ENCODE measurements at regions not wholly inside any gene's neighbourhood (a gene's known extent, or its start where the extent isn't known, plus 50 kb on each side); places are given as distances from the start of the nearest gene placed in this dataset.

DNA sequence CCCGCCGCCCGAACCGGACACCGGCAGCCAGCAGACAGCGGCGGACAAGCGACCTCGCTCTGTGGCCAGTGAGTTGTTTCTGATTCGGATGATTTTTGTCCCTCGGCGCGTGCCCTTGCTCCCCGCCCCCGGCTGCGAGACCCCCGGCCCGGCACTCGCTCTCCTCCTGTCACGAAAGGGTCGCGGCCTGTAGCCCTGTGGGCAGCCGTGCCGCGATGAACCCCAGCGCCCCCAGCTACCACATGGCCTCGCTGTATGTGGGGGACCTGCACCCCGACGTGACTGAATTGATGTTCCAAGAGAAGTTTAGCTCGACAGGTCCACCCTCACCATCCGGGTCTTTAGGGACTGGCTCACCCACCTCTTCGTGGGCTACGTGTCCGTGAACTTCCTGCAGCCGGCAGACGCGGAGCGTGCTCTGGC, 1257.5 kb upstream of the ACVR2A start:
- TF ChIP-seq CTCF (IDR thresholded peaks at IDR 0.05) = no peak
- no peak for ATAC-seq (ENCODE audit: poor library complexity)
- H3K27ac Mint-ChIP-seq = no peak overlapping the region
- peak in 1 of 14 experiments; percentile 12 for DNase-seq
- H3K27me3 Mint-ChIP-seq = no peaks in the 10 kb centered on the region
- ChIA-PET POLR2A (no interaction called here), CTCF (no interaction called here)
- H3K9me3 Mint-ChIP-seq = no peaks in the 10 kb centered on the region
- no peak overlapping the region for H3K4me3 ChIP-seq (ENCODE audit: low read length)
- H3K4me3 Mint-ChIP-seq = no peak overlapping the region
- intact Hi-C loops (cut with DNase I, micrococcal nuclease) = no loop called here
- H3K9me3 ChIP-seq (ENCODE audit: control insufficient read depth in 1 of 2, insufficient read depth in 1 of 2, low read length in 2 of 2) = peaks cover 0 to 8% of the 10 kb centered on the region in 2 experiments
- H3K4me1 Mint-ChIP-seq (ENCODE audit: low read depth) = no peaks in the 10 kb centered on the region
- no peaks in the 10 kb centered on the region for H3K27me3 ChIP-seq (ENCODE audit: control insufficient read depth in 1 of 2, insufficient read depth in 2 of 2, low read length in 2 of 2)
- H3K36me3 ChIP-seq (ENCODE audit: insufficient read depth, low read length) = no peaks in the 10 kb centered on the region
- H3K4me1 ChIP-seq (ENCODE audit: insufficient read depth, low read length) = no peaks in the 10 kb centered on the region
- H3K36me3 Mint-ChIP-seq (ENCODE audit: low read depth) = no peaks in the 10 kb centered on the region
- no peak overlapping the region for H3K27ac ChIP-seq (ENCODE audit: low read depth in 1 of 2, low read length in 2 of 2)

GRCh38 chr2:146584316-146584715, 1260.5 kb upstream of the ACVR2A start:
- CTCF ChIA-PET = no interaction called here
- Mint-ChIP-seq H3K4me1 (ENCODE audit: low read depth) (no peaks in the 10 kb centered on the region), H3K27me3 (no peaks in the 10 kb centered on the region), H3K9me3 (no peaks in the 10 kb centered on the region), H3K27ac (no peak overlapping the region), H3K4me3 (no peak overlapping the region), H3K36me3 (ENCODE audit: low read depth) (no peaks in the 10 kb centered on the region)
- no peak for TF ChIP-seq CTCF (IDR thresholded peaks at IDR 0.05)
- no peaks in the 10 kb centered on the region for H3K36me3 ChIP-seq (ENCODE audit: insufficient read depth, low read length)
- no peaks in the 10 kb centered on the region for H3K27me3 ChIP-seq (ENCODE audit: control insufficient read depth in 1 of 2, insufficient read depth in 2 of 2, low read length in 2 of 2)
- no peak overlapping the region for H3K4me3 ChIP-seq (ENCODE audit: low read length)
- H3K9me3 ChIP-seq (ENCODE audit: control insufficient read depth in 1 of 2, insufficient read depth in 1 of 2, low read length in 2 of 2) = peaks cover 0 to 8% of the 10 kb centered on the region in 2 experiments
- DNase-seq (no peak), ATAC-seq (ENCODE audit: poor library complexity) (no peak)
- no peak overlapping the region for H3K27ac ChIP-seq (ENCODE audit: low read depth in 1 of 2, low read length in 2 of 2)
- POLR2A ChIA-PET = no interaction called here
- H3K4me1 ChIP-seq (ENCODE audit: insufficient read depth, low read length) = no peaks in the 10 kb centered on the region
- intact Hi-C loops (cut with DNase I, micrococcal nuclease) = no loop called here

DNA sequence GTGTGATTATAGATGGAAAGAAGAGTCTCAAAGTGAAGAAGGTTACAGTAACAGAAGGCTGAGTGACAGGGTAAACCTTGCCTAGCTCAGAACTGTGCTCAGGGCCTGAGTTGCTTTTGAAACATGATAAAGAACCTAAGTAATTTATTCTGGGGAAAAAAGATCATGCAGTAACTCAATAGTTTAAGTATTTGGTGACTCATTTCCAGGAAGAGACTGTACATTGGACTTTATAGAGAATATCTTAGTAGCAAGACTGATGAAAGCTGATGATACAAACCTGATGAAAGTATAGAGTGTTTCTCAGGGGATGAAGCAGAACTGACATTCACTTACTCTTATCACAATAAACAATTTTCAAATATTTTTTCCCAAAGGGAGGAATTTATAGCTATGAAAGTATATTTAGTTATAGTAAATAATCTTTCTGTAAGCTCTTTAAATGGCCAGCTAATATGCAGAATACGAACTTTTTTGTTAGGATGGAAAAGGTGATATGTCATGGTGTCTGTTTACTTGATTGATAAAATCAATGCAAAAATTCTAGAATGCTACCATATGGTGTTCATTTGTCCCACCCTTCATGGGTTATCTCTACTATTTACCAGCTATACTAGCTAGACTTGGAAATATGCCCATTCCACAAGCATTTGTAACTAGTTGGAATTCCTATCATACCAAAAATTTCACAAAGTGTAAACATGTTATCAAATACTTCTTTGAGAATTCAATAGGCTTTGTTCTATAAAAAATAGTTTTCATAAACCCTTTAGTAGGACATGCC, 1265.5 kb upstream of the ACVR2A start:
- Histone ChIP-seq H3K27ac (ENCODE audit: low read depth in 1 of 2, low read length in 2 of 2) (no peak overlapping the region), H3K36me3 (ENCODE audit: insufficient read depth, low read length) (no peaks in the 10 kb centered on the region), H3K27me3 (ENCODE audit: control insufficient read depth in 1 of 2, insufficient read depth in 2 of 2, low read length in 2 of 2) (no peaks in the 10 kb centered on the region), H3K4me3 (ENCODE audit: low read length) (no peak overlapping the region), H3K4me1 (ENCODE audit: insufficient read depth, low read length) (no peaks in the 10 kb centered on the region), H3K9me3 (ENCODE audit: control insufficient read depth in 1 of 2, insufficient read depth in 1 of 2, low read length in 2 of 2) (peaks cover 0 to 9% of the 10 kb centered on the region in 2 experiments)
- Mint-ChIP-seq H3K36me3 (ENCODE audit: low read depth) (no peaks in the 10 kb centered on the region), H3K9me3 (no peaks in the 10 kb centered on the region), H3K27ac (no peak overlapping the region), H3K27me3 (no peaks in the 10 kb centered on the region), H3K4me1 (ENCODE audit: low read depth) (no peaks in the 10 kb centered on the region), H3K4me3 (no peak overlapping the region)
- ATAC-seq (ENCODE audit: poor library complexity) (no peak), DNase-seq (no peak)
- TF ChIP-seq CTCF (IDR thresholded peaks at IDR 0.05) = no peak
- POLR2A ChIA-PET = no interaction called here
- intact Hi-C loops (cut with DNase I, micrococcal nuclease) = no loop called here
- CTCF ChIA-PET = no interaction called here
